Gastroesophageal sphincter (tissue), 4 donors: ENCODE measurements at regions not wholly inside any gene's neighbourhood (a gene's known extent, or its start where the extent isn't known, plus 50 kb on each side); places are given as distances from the start of the nearest gene placed in this dataset.

Source experiments
- ATAC-seq: fragments of 150-250 bp; one replicate; pipeline ENCODE4 v1.9.1; 2016; ENCODE audit warnings: mild to moderate bottlenecking, moderate library complexity
- H3K27ac ChIP-seq, 4 donors: fragments of 200-600 bp; sonication (generic) in 3 of 4; 1 replicate in 3 of 4; 2 replicates in 1 of 4; pipeline ENCODE4 v1.5.1; 2016 to 2019
- H3K27me3 ChIP-seq: fragments of 200-600 bp; sonication (generic); one replicate; pipeline ENCODE4 v1.5.1; 2019
- H3K36me3 ChIP-seq, 2 donors: fragments of 200-600 bp; sonication (generic); one replicate each; pipeline ENCODE4 v1.5.1; 2019; ENCODE audit warnings: control low read depth in 1 of 2
- H3K4me1 ChIP-seq, 3 donors: fragments of 200-600 bp; sonication (generic); 1 replicate in 2 of 3; 2 replicates in 1 of 3; pipeline ENCODE4 v1.5.1; 2016 to 2019; ENCODE audit warnings: control low read depth in 2 of 3
- H3K4me3 ChIP-seq, 2 donors: fragments of 200-600 bp; sonication (generic); one replicate each; pipeline ENCODE4 v1.5.1; 2019; ENCODE audit warnings: mild to moderate bottlenecking in 1 of 2, moderate library complexity in 1 of 2
- H3K9me3 ChIP-seq, 3 donors: fragments of 200-600 bp; sonication (generic); one replicate each; pipeline ENCODE4 v1.5.1; 2017 to 2019; ENCODE audit warnings: control low read depth in 2 of 3
- CTCF ChIP-seq, 4 experiments: fragments of 200-600 bp in 2 of 4; fragments of 450-650 bp in 2 of 4; sonication (generic) in 1 of 4; IDR thresholded peaks; one replicate each; pipeline ENCODE4 v1.5.1; 2017 to 2019; ENCODE audit warnings: antibody characterized with exemption in 4 of 4, mild to moderate bottlenecking in 2 of 4, moderate library complexity in 2 of 4
- EP300 ChIP-seq: sonication (generic); formaldehyde crosslinking; IDR thresholded peaks from one replicate; pipeline ENCODE4 v1.6.1; 2017; ENCODE audit warnings: antibody characterized with exemption, mild to moderate bottlenecking
- POLR2A ChIP-seq, 2 donors: fragments of 450-650 bp; IDR thresholded peaks; one replicate each; pipeline ENCODE4 v1.6.1; 2017; ENCODE audit warnings: antibody characterized with exemption in 2 of 2, mild to moderate bottlenecking in 2 of 2, moderate library complexity in 1 of 2
- POLR2AphosphoS5 ChIP-seq: sonication (generic); formaldehyde crosslinking; IDR thresholded peaks from one replicate; pipeline ENCODE4 v1.6.1; 2017; ENCODE audit warnings: antibody characterized with exemption
- WGBS, 2 donors: methylation state at CpG; one replicate each; pipeline ENCODE4 v1.1.5; 2018; ENCODE audit warnings: low coverage in 1 of 2; 5-methylcytosine and 5-hydroxymethylcytosine counted together

DNA sequence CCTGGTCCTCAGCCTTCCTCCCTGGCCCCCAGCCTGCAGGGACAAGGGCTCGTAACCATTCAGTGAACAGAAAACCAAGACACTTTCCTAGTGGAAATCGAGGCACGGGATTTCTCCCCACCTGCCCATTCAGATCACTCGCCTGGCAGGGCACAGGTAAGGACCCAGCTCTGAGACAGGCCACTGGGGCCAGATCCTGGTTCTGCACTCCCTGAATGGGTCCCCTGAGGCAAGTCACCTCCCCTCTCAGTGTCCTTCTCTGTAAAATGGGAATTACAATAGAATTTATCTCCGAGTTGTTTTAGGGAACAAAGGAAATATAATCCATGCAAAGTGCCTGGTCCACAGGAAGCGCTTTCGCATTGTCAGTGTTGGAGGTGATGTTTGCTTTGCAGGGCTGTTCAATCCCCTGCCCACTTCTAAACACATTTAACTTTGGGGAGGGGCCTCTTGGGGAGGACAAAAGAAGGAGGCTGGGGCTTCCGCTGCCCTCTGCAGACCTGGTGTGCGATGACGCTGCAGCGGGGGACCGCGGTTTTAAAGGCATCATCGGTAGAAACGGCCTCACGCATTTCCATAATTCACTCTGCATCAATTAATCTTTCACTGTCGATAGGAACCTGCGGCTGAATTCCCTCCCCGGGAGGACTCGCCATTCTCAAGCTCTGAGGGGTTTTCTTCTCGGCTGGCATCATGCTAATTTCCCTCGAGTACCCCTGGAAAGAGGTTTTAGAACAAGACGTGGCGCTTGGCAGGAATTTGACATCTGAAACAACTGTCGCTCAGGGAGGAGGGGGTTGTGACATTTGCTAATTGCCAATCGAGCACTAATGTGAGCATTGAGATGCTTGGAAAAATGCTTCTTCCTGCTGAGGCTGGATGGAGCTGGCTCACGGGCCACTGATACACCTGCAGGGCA is 70.4 kb upstream of the FGF3 start:
- no peak overlapping the region for H3K4me3 ChIP-seq
- H3K9me3 ChIP-seq = no peaks in the 10 kb centered on the region
- H3K36me3 ChIP-seq = no peaks in the 10 kb centered on the region
- no peak overlapping the region for H3K27ac ChIP-seq
- TF ChIP-seq POLR2A (IDR thresholded peaks at IDR 0.05) (no peak), EP300 (no peak), POLR2AphosphoS5 (no peak)
- peaks cover 0 to 10% (median 0%) of the 10 kb centered on the region in 3 donors for H3K4me1 ChIP-seq
- peaks cover 66% of the 10 kb centered on the region for H3K27me3 ChIP-seq
- 44 to 83% methylated on average over 2 to 21 of the region's 27 CpGs for whole genome bisulfite sequencing, 2 donors
- ATAC-seq = no peak

DNA sequence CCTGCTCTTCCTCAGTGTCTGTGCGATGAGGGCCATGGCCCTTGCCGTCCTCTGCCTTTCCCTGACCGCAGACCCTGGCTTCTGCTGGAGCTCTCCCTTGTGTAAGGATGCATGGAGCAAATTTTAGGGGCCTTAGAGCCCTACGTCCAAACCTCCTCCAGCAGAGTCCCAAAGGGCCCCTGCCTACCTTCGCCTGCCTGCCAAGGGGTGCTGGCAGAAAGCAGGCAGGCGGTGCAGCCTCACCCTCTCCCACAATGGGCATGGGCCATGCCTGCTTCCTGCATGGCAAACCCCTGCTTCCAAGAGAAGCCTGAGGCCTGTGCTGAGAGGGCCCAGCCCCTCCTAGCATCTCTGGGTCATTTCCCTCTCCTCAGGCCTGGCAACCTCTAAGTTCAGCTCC is 71.3 kb upstream of the FGF3 start:
- peaks cover 0 to 10% (median 0%) of the 10 kb centered on the region in 3 donors for H3K4me1 ChIP-seq
- WGBS, 2 donors = no CpG with 5 or more reads among the region's 6 CpGs
- TF ChIP-seq EP300 = no peak
- H3K4me3 ChIP-seq = no peak overlapping the region
- H3K27me3 ChIP-seq = peaks cover 71% of the 10 kb centered on the region
- H3K9me3 ChIP-seq = no peaks in the 10 kb centered on the region
- H3K36me3 ChIP-seq = no peaks in the 10 kb centered on the region
- no peak for ATAC-seq
- no peak overlapping the region for H3K27ac ChIP-seq

GRCh38 chr11:69891421-69892236 is 72.4 kb upstream of the FGF3 start:
- Histone ChIP-seq H3K27ac (no peak overlapping the region), H3K4me1 (peaks cover 0 to 10% (median 0%) of the 10 kb centered on the region in 3 donors), H3K36me3 (no peaks in the 10 kb centered on the region), H3K9me3 (no peaks in the 10 kb centered on the region), H3K27me3 (peaks cover 76% of the 10 kb centered on the region), H3K4me3 (no peak overlapping the region)
- TF ChIP-seq EP300 (no peak), POLR2AphosphoS5 (no peak), POLR2A (IDR thresholded peaks at IDR 0.05) (no peak), CTCF (IDR thresholded peaks at IDR 0.05) (no peak)
- 9 to 24% methylated on average over 8 to 10 of the region's 46 CpGs for WGBS, 2 donors
- ATAC-seq = no peak

DNA sequence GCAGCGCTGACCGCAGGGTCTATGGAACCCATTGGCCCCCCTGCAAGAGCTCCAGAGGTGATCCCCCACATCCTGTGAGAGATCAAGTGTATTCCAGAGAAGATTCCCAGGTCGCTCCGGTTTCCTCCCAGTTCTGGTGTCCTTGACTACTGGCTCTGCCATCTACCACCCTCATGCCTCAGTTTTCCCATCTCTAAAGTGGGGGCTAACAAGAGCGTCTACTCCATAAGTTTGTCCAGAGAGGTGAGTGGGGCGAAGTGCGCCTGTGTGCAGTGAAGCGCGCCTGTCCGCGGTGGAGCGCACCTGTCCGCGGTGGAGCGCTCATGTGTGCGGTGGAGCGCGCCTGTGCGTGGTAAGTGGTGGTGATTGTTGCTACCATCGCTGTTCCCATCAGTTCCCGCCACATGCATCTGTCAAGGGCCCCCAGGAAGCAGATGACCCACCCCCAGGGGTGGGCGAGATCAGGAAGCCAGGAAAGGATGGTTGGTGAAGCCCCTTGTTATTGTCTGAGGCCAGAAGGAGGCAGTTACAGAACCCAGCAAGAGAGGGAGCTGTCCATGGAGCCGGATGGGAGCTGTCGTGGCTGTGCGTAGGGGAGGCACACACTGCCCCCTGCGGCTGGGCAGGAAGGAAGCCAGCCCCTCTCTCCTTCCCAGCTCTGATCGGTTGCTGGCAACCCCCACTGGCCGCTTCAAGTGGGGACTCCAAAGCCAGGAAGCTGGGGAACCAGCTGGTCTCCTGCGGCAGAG is 73.2 kb upstream of the FGF3 start:
- no peak for TF ChIP-seq POLR2A (IDR thresholded peaks at IDR 0.05)
- H3K4me3 ChIP-seq = no peak overlapping the region
- no peaks in the 10 kb centered on the region for H3K9me3 ChIP-seq
- peaks cover 76% of the 10 kb centered on the region for H3K27me3 ChIP-seq
- 35 to 73% methylated on average over 2 of the region's 29 CpGs for WGBS, 2 donors
- H3K36me3 ChIP-seq = no peaks in the 10 kb centered on the region
- no peak for ATAC-seq
- H3K4me1 ChIP-seq = peaks cover 0 to 10% (median 0%) of the 10 kb centered on the region in 3 donors
- H3K27ac ChIP-seq = no peak overlapping the region

DNA sequence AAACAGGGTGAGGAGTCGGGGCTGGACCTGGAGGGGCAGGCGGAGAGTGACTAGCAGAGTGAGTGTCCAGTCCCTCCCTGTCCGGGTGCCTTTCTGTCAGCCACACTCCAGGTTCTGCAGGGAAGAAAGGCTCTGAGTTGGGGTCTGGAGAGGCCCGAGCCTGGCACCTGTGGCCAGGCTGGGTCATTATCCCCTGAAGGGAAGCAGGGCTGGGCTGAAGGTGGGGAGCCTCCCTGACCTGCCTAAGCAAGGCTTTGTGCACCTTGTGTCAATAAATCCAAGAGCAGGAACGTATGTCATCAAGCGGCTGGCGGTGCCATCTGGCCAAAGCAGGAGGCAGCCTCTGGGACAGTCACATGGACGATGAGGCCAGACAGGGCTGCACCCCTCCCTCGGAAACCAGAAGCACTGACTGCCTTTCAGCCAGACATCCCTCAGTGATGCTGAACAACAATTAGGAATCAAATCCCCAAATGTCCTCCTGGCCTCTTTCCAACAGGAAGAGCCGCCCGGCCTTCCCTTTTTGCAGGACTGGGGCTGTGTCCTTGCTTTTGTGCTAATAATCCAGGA is 73.9 kb upstream of the FGF3 start:
- ATAC-seq = no peak
- Histone ChIP-seq H3K27me3 (peaks cover 75% of the 10 kb centered on the region), H3K4me1 (peaks cover 0 to 10% (median 0%) of the 10 kb centered on the region in 3 donors), H3K9me3 (no peaks in the 10 kb centered on the region), H3K36me3 (no peaks in the 10 kb centered on the region), H3K4me3 (no peak overlapping the region), H3K27ac (no peak overlapping the region)
- TF ChIP-seq POLR2A (IDR thresholded peaks at IDR 0.05) (no peak), CTCF (IDR thresholded peaks at IDR 0.05) (no peak), EP300 (no peak), POLR2AphosphoS5 (no peak)
- 42 to 60% methylated on average over 2 to 5 of the region's 11 CpGs for WGBS, 2 donors

- no peak for ATAC-seq
- 78 to 79% methylated on average over 5 to 6 of the region's 10 CpGs for WGBS, 2 donors
These were observed 74.4 kb upstream of the FGF3 start for GRCh38 chr11:69893631-69894030.

More at GRCh38 chr11:69893631-69894030, 74.4 kb upstream of the FGF3 start:
- Histone ChIP-seq H3K36me3 (no peaks in the 10 kb centered on the region), H3K4me3 (no peak overlapping the region), H3K27ac (no peak overlapping the region), H3K9me3 (no peaks in the 10 kb centered on the region), H3K27me3 (peaks cover 75% of the 10 kb centered on the region), H3K4me1 (peaks cover 0 to 10% (median 0%) of the 10 kb centered on the region in 3 donors)
- TF ChIP-seq CTCF (IDR thresholded peaks at IDR 0.05) = no peak
- TF ChIP-seq POLR2A (IDR thresholded peaks at IDR 0.05) = no peak
- TF ChIP-seq EP300 = no peak
- no peak for TF ChIP-seq POLR2AphosphoS5
